Hepatocyte (in vitro differentiated cells): ENCODE measurements at regions not wholly inside any gene's neighbourhood (a gene's known extent, or its start where the extent isn't known, plus 50 kb on each side); places are given as distances from the start of the nearest gene placed in this dataset.

Experiments
- EZH2 ChIP-seq: fragments of 200-600 bp; sonication (generic); IDR thresholded peaks from 2 replicates; pipeline ENCODE4 v1.6.1; 2016; ENCODE audit warnings: antibody characterized with exemption, mild to moderate bottlenecking, borderline replicate concordance
- EZH2phosphoT487 ChIP-seq: fragments of 200-600 bp; sonication (generic); IDR thresholded peaks from one replicate; pipeline ENCODE4 v1.6.1; 2018; ENCODE audit warnings: antibody characterized with exemption, mild to moderate bottlenecking, low read depth, moderate library complexity; ENCODE audit not compliant: unreplicated experiment, severe bottlenecking
- TF ChIP-seq, protein P1 (sequence below): fragments of 200-600 bp; sonication (generic); IDR thresholded peaks from 2 replicates; pipeline ENCODE4 v1.5.1; 2016; ENCODE audit warnings: antibody characterized with exemption, mild to moderate bottlenecking; ENCODE audit not compliant: poor library complexity

DNA sequence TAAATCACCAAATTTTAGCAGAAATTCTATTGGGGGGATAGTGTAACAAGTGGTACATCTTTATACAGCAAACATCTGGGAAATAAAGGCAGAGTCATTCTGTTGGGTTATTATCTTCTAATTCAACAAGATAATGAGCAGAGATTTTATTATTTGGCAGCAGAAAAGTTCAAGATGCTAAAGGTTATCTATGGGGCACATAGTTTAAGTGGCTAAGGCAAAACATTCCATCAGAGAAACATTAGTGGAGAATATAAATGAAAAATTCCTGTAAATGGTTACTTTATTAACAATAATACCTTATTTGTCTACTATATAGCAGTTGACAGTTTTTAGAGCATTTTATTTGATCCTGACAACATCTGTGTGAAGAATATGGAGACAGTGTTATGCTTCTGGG is 815.7 kb downstream of the NCAM2 start:
- TF ChIP-seq, protein P1, sequence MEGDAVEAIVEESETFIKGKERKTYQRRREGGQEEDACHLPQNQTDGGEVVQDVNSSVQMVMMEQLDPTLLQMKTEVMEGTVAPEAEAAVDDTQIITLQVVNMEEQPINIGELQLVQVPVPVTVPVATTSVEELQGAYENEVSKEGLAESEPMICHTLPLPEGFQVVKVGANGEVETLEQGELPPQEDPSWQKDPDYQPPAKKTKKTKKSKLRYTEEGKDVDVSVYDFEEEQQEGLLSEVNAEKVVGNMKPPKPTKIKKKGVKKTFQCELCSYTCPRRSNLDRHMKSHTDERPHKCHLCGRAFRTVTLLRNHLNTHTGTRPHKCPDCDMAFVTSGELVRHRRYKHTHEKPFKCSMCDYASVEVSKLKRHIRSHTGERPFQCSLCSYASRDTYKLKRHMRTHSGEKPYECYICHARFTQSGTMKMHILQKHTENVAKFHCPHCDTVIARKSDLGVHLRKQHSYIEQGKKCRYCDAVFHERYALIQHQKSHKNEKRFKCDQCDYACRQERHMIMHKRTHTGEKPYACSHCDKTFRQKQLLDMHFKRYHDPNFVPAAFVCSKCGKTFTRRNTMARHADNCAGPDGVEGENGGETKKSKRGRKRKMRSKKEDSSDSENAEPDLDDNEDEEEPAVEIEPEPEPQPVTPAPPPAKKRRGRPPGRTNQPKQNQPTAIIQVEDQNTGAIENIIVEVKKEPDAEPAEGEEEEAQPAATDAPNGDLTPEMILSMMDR = no peak
- TF ChIP-seq EZH2phosphoT487 = no peak
- TF ChIP-seq EZH2 = no peak
